A673 (cell line): ENCODE measurements at regions not wholly inside any gene's neighbourhood (a gene's known extent, or its start where the extent isn't known, plus 50 kb on each side); places are given as distances from the start of the nearest gene placed in this dataset.

Experiments
- CTCF ChIP-seq: fragments of 300-800, 200-600 bp; sonication (generic); conservative IDR thresholded peaks from 2 replicates; pipeline ENCODE4 v1.5.1; 2017; ENCODE audit warnings: low read depth, mild to moderate bottlenecking, antibody characterized with exemption, low read length, moderate library complexity, mixed read lengths
- EZH2 ChIP-seq: fragments of 200-600 bp; sonication (generic); IDR thresholded peaks from 2 replicates; pipeline ENCODE4 v1.6.1; 2017; ENCODE audit warnings: borderline replicate concordance, low read depth, mild to moderate bottlenecking, mixed read lengths, antibody characterized with exemption, low read length; ENCODE audit not compliant: poor library complexity, severe bottlenecking

GRCh38 chr13:40447857-40448256, 218.6 kb downstream of the FOXO1 start:
- no peak for TF ChIP-seq EZH2
- no peak for TF ChIP-seq CTCF
